IMR-90 (cell line): ENCODE measurements at regions not wholly inside any gene's neighbourhood (a gene's known extent, or its start where the extent isn't known, plus 50 kb on each side); places are given as distances from the start of the nearest gene placed in this dataset.

ENCODE experiments used
- ATAC-seq: fragments of 200-7000 bp; cut with Tn5 transposase; 2 replicates; pipeline ENCODE4 v1.9.1; 2020; ENCODE audit warnings: low read depth, mild to moderate bottlenecking, moderate library complexity
- BruUV-seq: library from RNA; stranded (reverse); fragments of 400-500 nt; replicated peaks from 2 replicates; lab custom pipeline; 2021; lab: Mats Ljungman, UMichigan
- CTCF ChIA-PET: fragments of 300-600 bp; formaldehyde crosslinking; extraction: SDS; loops from one replicate; lab custom pipeline; 2021; ENCODE audit warnings: antibody characterized with exemption; lab: Yijun Ruan, JAX
- POLR2A ChIA-PET: fragments of 300-600 bp; sonication (Branson Sonifier 250); formaldehyde crosslinking; loops from one replicate; lab custom pipeline; 2022; ENCODE audit warnings: antibody characterized with exemption; ENCODE audit not compliant: unreplicated experiment; lab: Charles Lee
- DNase-seq: peaks from one replicate; pipeline ENCODE4 v3.0.0; 2013
- H2AFZ ChIP-seq: replicated peaks from 2 replicates; pipeline ENCODE3; 2013; ENCODE audit warnings: low read length, mild to moderate bottlenecking; ENCODE audit not compliant: poor library complexity
- H2AK5ac ChIP-seq: 2 replicates; pipeline ENCODE4 v1.6.1; 2013; ENCODE audit warnings: low read depth, low read length, inconsistent platforms
- H2AK9ac ChIP-seq: replicated peaks from 2 replicates; pipeline ENCODE3; 2013; ENCODE audit warnings: mild to moderate bottlenecking, low read depth, low read length, moderate library complexity; ENCODE audit not compliant: poor library complexity
- H2BK120ac ChIP-seq: 2 replicates; pipeline ENCODE4 v1.6.1; 2013; ENCODE audit warnings: low read depth, low read length, inconsistent platforms
- H2BK15ac ChIP-seq: 3 replicates; pipeline ENCODE4 v1.6.1; 2013; ENCODE audit warnings: low read depth, low read length, inconsistent platforms
- H2BK20ac ChIP-seq: 2 replicates; pipeline ENCODE4 v1.6.1; 2013; ENCODE audit warnings: low read depth, mild to moderate bottlenecking, inconsistent platforms, low read length, moderate library complexity
- H2BK5ac ChIP-seq: 2 replicates; pipeline ENCODE4 v1.6.1; 2013; ENCODE audit warnings: mild to moderate bottlenecking, low read depth, low read length, inconsistent platforms; ENCODE audit not compliant: poor library complexity, severe bottlenecking
- H3K14ac ChIP-seq: replicated peaks from 2 replicates; pipeline ENCODE4 v1.6.1; 2013; ENCODE audit warnings: low read depth, low read length, inconsistent platforms
- H3K18ac ChIP-seq: 2 replicates; pipeline ENCODE4 v1.6.1; 2013; ENCODE audit warnings: low read depth, low read length, control low read depth
- H3K23ac ChIP-seq: 2 replicates; pipeline ENCODE4 v1.6.1; 2013; ENCODE audit warnings: low read depth, low read length, inconsistent platforms
- H3K27ac ChIP-seq: 2 replicates; pipeline ENCODE4 v1.5.1; 2013; ENCODE audit warnings: mild to moderate bottlenecking, control low read depth, low read length; ENCODE audit not compliant: insufficient read depth
- H3K27me3 ChIP-seq: 2 replicates; pipeline ENCODE4 v1.6.1; 2013; ENCODE audit warnings: low read length; ENCODE audit not compliant: control insufficient read depth, insufficient read depth
- H3K36me3 ChIP-seq: 2 replicates; pipeline ENCODE4 v1.6.1; 2013; ENCODE audit warnings: low read length, mixed read lengths; ENCODE audit not compliant: control insufficient read depth, insufficient read depth
- H3K4ac ChIP-seq: 2 replicates; pipeline ENCODE4 v1.6.1; 2013; ENCODE audit warnings: low read depth, low read length, inconsistent platforms
- H3K4me1 ChIP-seq: 2 replicates; pipeline ENCODE4 v1.6.1; 2013; ENCODE audit warnings: low read length, mixed read lengths; ENCODE audit not compliant: control insufficient read depth, insufficient read depth
- H3K4me2 ChIP-seq: 2 replicates; pipeline ENCODE4 v1.6.1; 2013; ENCODE audit warnings: low read depth, mild to moderate bottlenecking, control low read depth, low read length, moderate library complexity
- H3K4me3 ChIP-seq: 2 replicates; pipeline ENCODE4 v1.5.1; 2013; ENCODE audit warnings: low read depth, mild to moderate bottlenecking, control low read depth, low read length, moderate library complexity; ENCODE audit not compliant: insufficient read depth
- H3K56ac ChIP-seq: 2 replicates; pipeline ENCODE4 v1.6.1; 2013; ENCODE audit warnings: low read length, inconsistent platforms; ENCODE audit not compliant: insufficient read depth; ENCODE audit errors: extremely low read depth
- H3K79me1 ChIP-seq, 2 experiments: 2 replicates each; pipeline ENCODE4 v1.6.1; 2013; ENCODE audit warnings: low read length in 2 of 2, inconsistent platforms in 1 of 2, low read depth in 1 of 2
- H3K9ac ChIP-seq: 2 replicates; pipeline ENCODE4 v1.6.1; 2013; ENCODE audit warnings: low read depth, low read length, control low read depth
- H3K9me1 ChIP-seq: 2 replicates; pipeline ENCODE4 v1.6.1; 2013; ENCODE audit warnings: low read length, inconsistent platforms; ENCODE audit not compliant: insufficient read depth
- H3K9me3 ChIP-seq: 2 replicates; pipeline ENCODE4 v1.6.1; 2013; ENCODE audit warnings: low read length; ENCODE audit not compliant: control insufficient read depth, insufficient read depth
- H4K20me1 ChIP-seq: 2 replicates; pipeline ENCODE4 v1.6.1; 2013; ENCODE audit warnings: low read length, inconsistent platforms; ENCODE audit not compliant: insufficient read depth
- H4K5ac ChIP-seq: 2 replicates; pipeline ENCODE4 v1.6.1; 2013; ENCODE audit warnings: mild to moderate bottlenecking, low read depth, low read length, control low read depth
- H4K8ac ChIP-seq, 2 experiments: 2 replicates each; pipeline ENCODE4 v1.6.1; 2013; ENCODE audit warnings: low read depth in 2 of 2, low read length in 2 of 2, control low read depth in 1 of 2, inconsistent platforms in 1 of 2
- H4K91ac ChIP-seq: 2 replicates; pipeline ENCODE4 v1.6.1; 2013; ENCODE audit warnings: low read depth, low read length, inconsistent platforms; ENCODE audit not compliant: insufficient read depth
- BHLHE40 ChIP-seq: fragments of 150-350 bp; IDR thresholded peaks from 2 replicates; pipeline ENCODE4 v1.6.1; 2016; ENCODE audit warnings: mild to moderate bottlenecking, low read depth, low read length
- CEBPB ChIP-seq: IDR thresholded peaks from 2 replicates; pipeline ENCODE4 v1.6.1; 2012; ENCODE audit warnings: low read depth, low read length, improper control_type of control experiment
- CHD1 ChIP-seq: IDR thresholded peaks from 2 replicates; pipeline ENCODE4 v1.6.1; 2012; ENCODE audit warnings: low read depth, low read length, improper control_type of control experiment
- ELK1 ChIP-seq: fragments of 150-350 bp; IDR thresholded peaks from 2 replicates; pipeline ENCODE4 v1.6.1; 2016; ENCODE audit warnings: low read depth, mild to moderate bottlenecking, low read length, moderate library complexity, borderline replicate concordance
- MAZ ChIP-seq: IDR thresholded peaks from 2 replicates; pipeline ENCODE4 v1.6.1; 2012; ENCODE audit warnings: low read depth, mild to moderate bottlenecking, low read length, improper control_type of control experiment, moderate library complexity, borderline replicate concordance
- MXI1 ChIP-seq: IDR thresholded peaks from 2 replicates; pipeline ENCODE4 v1.6.1; 2012; ENCODE audit warnings: low read depth, mild to moderate bottlenecking, low read length, moderate library complexity, borderline replicate concordance
- POLR2A ChIP-seq: IDR thresholded peaks from 2 replicates; pipeline ENCODE4 v1.6.1; 2012; ENCODE audit warnings: mild to moderate bottlenecking, low read depth, low read length
- RAD21 ChIP-seq: IDR thresholded peaks from 2 replicates; pipeline ENCODE4 v1.6.1; 2012; ENCODE audit warnings: low read length, improper control_type of control experiment
- RCOR1 ChIP-seq: IDR thresholded peaks from 2 replicates; pipeline ENCODE4 v1.6.1; 2012; ENCODE audit warnings: mild to moderate bottlenecking, low read length, improper control_type of control experiment; ENCODE audit not compliant: insufficient replicate concordance
- SMC3 ChIP-seq: fragments of 150-350 bp; IDR thresholded peaks from 2 replicates; pipeline ENCODE4 v1.6.1; 2016; ENCODE audit warnings: low read depth, mild to moderate bottlenecking, antibody characterized with exemption, low read length, moderate library complexity
- USF2 ChIP-seq: fragments of 150-350 bp; IDR thresholded peaks from 2 replicates; pipeline ENCODE4 v1.6.1; 2017; ENCODE audit warnings: mild to moderate bottlenecking, antibody characterized with exemption, low read length, low read depth
- WGBS, 2 experiments: methylation state at CpG; one replicate each; pipeline versions ENCODE4 v1.1.5 to v1.1.7; 2013; ENCODE audit warnings: missing lambda C conversion rate in 2 of 2; ENCODE audit not compliant: insufficient read length in 1 of 2; ENCODE audit errors: extremely low coverage in 2 of 2; 5-methylcytosine and 5-hydroxymethylcytosine counted together
- dilution Hi-C: fragments of 300-500 bp; cut with HindIII; formaldehyde crosslinking; loops from one replicate; pipeline ENCODE4 v1.14.3; 2018; ENCODE audit warnings: low sequenced_read_pairs; ENCODE audit not compliant: unreplicated experiment
- in situ Hi-C: fragments of 300-500 bp; cut with MboI; formaldehyde crosslinking; loops from 3 replicates; pipeline ENCODE4 v1.14.3; 2019; ENCODE audit warnings: low sequenced_read_pairs, inconsistent platforms, mixed read lengths
- intact Hi-C: fragments of 100-400 bp; cut with micrococcal nuclease; formaldehyde crosslinking; loops from 2 replicates; pipeline ENCODE4 v1.10.0; 2022

GRCh38 chr5:152202321-152202720 lies 202.8 kb downstream of the NMUR2 start:
- no peak overlapping the region for H2BK15ac ChIP-seq
- no peak overlapping the region for H4K91ac ChIP-seq
- no peak overlapping the region for H3K18ac ChIP-seq
- CTCF ChIA-PET, result no interaction called here
- no peak overlapping the region for H2AK9ac ChIP-seq
- H3K79me1 ChIP-seq, result no peaks in the 10 kb centered on the region
- H2BK20ac ChIP-seq, result no peak overlapping the region
- no peak for ATAC-seq
- H3K9me3 ChIP-seq, result peaks cover 2% of the 10 kb centered on the region; the same call in 1 of the 2 replicates
- H3K4ac ChIP-seq, result no peak overlapping the region
- intact Hi-C loops (no loop called here), dilution Hi-C loops (no loop called here), in situ Hi-C loops (no loop called here)
- no peaks in the 10 kb centered on the region for H3K36me3 ChIP-seq
- H3K56ac ChIP-seq, result no peak overlapping the region
- H3K9me1 ChIP-seq, result no peaks in the 10 kb centered on the region
- WGBS, 2 experiments, result no CpG with 5 or more reads among the region's 1 CpG
- H3K4me3 ChIP-seq, result no peak overlapping the region
- no peak overlapping the region for H2AFZ ChIP-seq
- TF ChIP-seq SMC3 (no peak), BHLHE40 (no peak), RAD21 (no peak), MAZ (no peak), USF2 (no peak), CEBPB (no peak), POLR2A (no peak), MXI1 (no peak), RCOR1 (no peak), CHD1 (no peak), ELK1 (no peak)
- no peaks in the 10 kb centered on the region for H4K20me1 ChIP-seq
- H4K5ac ChIP-seq, result no peak overlapping the region
- no peak overlapping the region for H2BK120ac ChIP-seq
- no peak overlapping the region for H3K14ac ChIP-seq
- H3K4me1 ChIP-seq, result no peaks in the 10 kb centered on the region
- H3K27me3 ChIP-seq, result no peaks in the 10 kb centered on the region
- BruUV-seq, result no TSS peak
- no peak overlapping the region for H2BK5ac ChIP-seq
- H3K4me2 ChIP-seq, result no peak overlapping the region
- no peak for DNase-seq
- H3K27ac ChIP-seq, result no peak overlapping the region
- no peak overlapping the region for H2AK5ac ChIP-seq
- POLR2A ChIA-PET, result no interaction called here
- H4K8ac ChIP-seq, result no peak overlapping the region
- H3K9ac ChIP-seq, result no peak overlapping the region
- no peak overlapping the region for H3K23ac ChIP-seq
